OCI-M1 (cell line): ENCODE measurements at regions not wholly inside any gene's neighbourhood (a gene's known extent, or its start where the extent isn't known, plus 50 kb on each side); places are given as distances from the start of the nearest gene placed in this dataset.
A peak's percentile ranks its signal among the peaks of the same experiment; 100 is the strongest.

ENCODE experiments used
- DNase-seq: peaks from one replicate; lab custom pipeline; 2025; lab: John Stamatoyannopoulos, UW

GRCh38 chr13:53507741-53508140 lies 479.1 kb downstream of the OLFM4 start:
- DNase-seq = no peak

- DNase-seq = no peak
Measured at GRCh38 chr13:53512635-53513034, 484.0 kb downstream of the OLFM4 start.

GRCh38 chr13:53513226-53513625 lies 484.6 kb downstream of the OLFM4 start:
- DNase-seq = peak; percentile 20

GRCh38 chr13:53520132-53520531 lies 491.5 kb downstream of the OLFM4 start:
- DNase-seq = no peak

GRCh38 chr13:53522034-53522433 lies 493.4 kb downstream of the OLFM4 start:
- DNase-seq = no peak

GRCh38 chr13:53537586-53537985 lies 509.0 kb downstream of the OLFM4 start:
- DNase-seq = no peak

GRCh38 chr13:53545340-53545941 lies 516.8 kb downstream of the OLFM4 start:
- no peak for DNase-seq

- no peak for DNase-seq
Measured at GRCh38 chr13:53560556-53560955, 531.9 kb downstream of the OLFM4 start.

- DNase-seq = no peak
Measured at GRCh38 chr13:53562419-53562818, 533.8 kb downstream of the OLFM4 start.

GRCh38 chr13:53568491-53568890 lies 539.9 kb downstream of the OLFM4 start:
- no peak for DNase-seq

- DNase-seq = no peak
Measured at GRCh38 chr13:53569453-53569852, 540.8 kb downstream of the OLFM4 start.

GRCh38 chr13:53601113-53601512 lies 572.5 kb downstream of the OLFM4 start:
- DNase-seq = no peak

GRCh38 chr13:53605326-53605725 lies 576.7 kb downstream of the OLFM4 start:
- no peak for DNase-seq

- no peak for DNase-seq
Measured at GRCh38 chr13:53612200-53612599, 583.6 kb downstream of the OLFM4 start.

GRCh38 chr13:53622456-53622855 lies 593.8 kb downstream of the OLFM4 start:
- DNase-seq = no peak

- no peak for DNase-seq
Measured at GRCh38 chr13:53623146-53623545, 594.5 kb downstream of the OLFM4 start.

GRCh38 chr13:53631511-53631910 lies 602.9 kb downstream of the OLFM4 start:
- DNase-seq = no peak

GRCh38 chr13:53638040-53638439 lies 609.4 kb downstream of the OLFM4 start:
- no peak for DNase-seq

- DNase-seq = no peak
Measured at GRCh38 chr13:53642306-53642705, 613.7 kb downstream of the OLFM4 start.

- DNase-seq = no peak
Measured at GRCh38 chr13:53648673-53649072, 620.1 kb downstream of the OLFM4 start.

- DNase-seq = no peak
Measured at GRCh38 chr13:53672005-53672404, 643.4 kb downstream of the OLFM4 start.

- no peak for DNase-seq
Measured at GRCh38 chr13:53683146-53683545, 654.5 kb downstream of the OLFM4 start.

- peak; percentile 3 for DNase-seq
Measured at GRCh38 chr13:53683608-53684007, 655.0 kb downstream of the OLFM4 start.

- no peak for DNase-seq
Measured at GRCh38 chr13:53691417-53691816, 662.8 kb downstream of the OLFM4 start.
